IMR-90 (cell line): ENCODE measurements at regions not wholly inside any gene's neighbourhood (a gene's known extent, or its start where the extent isn't known, plus 50 kb on each side); places are given as distances from the start of the nearest gene placed in this dataset.

Experiments
- BHLHE40 ChIP-seq: fragments of 150-350 bp; IDR thresholded peaks from 2 replicates; pipeline ENCODE4 v1.6.1; 2016; ENCODE audit warnings: mild to moderate bottlenecking, low read depth, low read length
- CEBPB ChIP-seq: IDR thresholded peaks from 2 replicates; pipeline ENCODE4 v1.6.1; 2012; ENCODE audit warnings: low read depth, low read length, improper control_type of control experiment
- CHD1 ChIP-seq: IDR thresholded peaks from 2 replicates; pipeline ENCODE4 v1.6.1; 2012; ENCODE audit warnings: low read depth, low read length, improper control_type of control experiment
- MAFK ChIP-seq: IDR thresholded peaks from 2 replicates; pipeline ENCODE4 v1.6.1; 2012; ENCODE audit warnings: low read depth, low read length, improper control_type of control experiment
- MAZ ChIP-seq: IDR thresholded peaks from 2 replicates; pipeline ENCODE4 v1.6.1; 2012; ENCODE audit warnings: low read depth, mild to moderate bottlenecking, low read length, improper control_type of control experiment, moderate library complexity, borderline replicate concordance
- MXI1 ChIP-seq: IDR thresholded peaks from 2 replicates; pipeline ENCODE4 v1.6.1; 2012; ENCODE audit warnings: low read depth, mild to moderate bottlenecking, low read length, moderate library complexity, borderline replicate concordance
- POLR2A ChIP-seq: IDR thresholded peaks from 2 replicates; pipeline ENCODE4 v1.6.1; 2012; ENCODE audit warnings: mild to moderate bottlenecking, low read depth, low read length
- RFX5 ChIP-seq: IDR thresholded peaks from 2 replicates; pipeline ENCODE4 v1.8.0; 2012; ENCODE audit warnings: low read depth, mild to moderate bottlenecking, low read length, moderate library complexity
- SMC3 ChIP-seq: fragments of 150-350 bp; IDR thresholded peaks from 2 replicates; pipeline ENCODE4 v1.6.1; 2016; ENCODE audit warnings: low read depth, mild to moderate bottlenecking, antibody characterized with exemption, low read length, moderate library complexity
- TF ChIP-seq, protein P1 (sequence below): conservative IDR thresholded peaks from 2 replicates; pipeline ENCODE4 v1.5.1; 2012; ENCODE audit warnings: mild to moderate bottlenecking, low read depth, low read length, improper control_type of control experiment
- TF ChIP-seq, protein P2 (sequence below): fragments of 150-350 bp; IDR thresholded peaks from 2 replicates; pipeline ENCODE4 v1.6.1; 2016; ENCODE audit warnings: low read depth, mild to moderate bottlenecking, low read length, moderate library complexity, borderline replicate concordance

DNA sequence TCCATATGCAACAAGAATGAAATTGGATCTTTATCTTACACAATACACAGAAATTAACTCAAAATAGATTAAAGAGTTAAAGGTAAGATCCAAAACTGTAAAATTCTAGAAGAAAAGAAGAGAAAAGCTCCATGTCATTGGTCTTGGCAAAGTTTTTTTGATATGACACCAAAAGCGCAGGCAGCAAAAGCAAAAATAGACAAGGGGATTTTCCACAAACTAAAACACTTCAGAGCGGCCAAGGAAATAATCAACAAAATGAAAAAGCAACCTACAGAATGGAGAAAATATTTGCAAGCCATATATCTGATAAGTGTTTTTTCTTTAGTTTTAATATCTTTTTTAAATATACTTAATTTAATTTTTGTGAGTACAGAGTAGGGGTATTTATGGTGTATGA is 112.8 kb upstream of the CAB39 start:
- TF ChIP-seq, protein P1, sequence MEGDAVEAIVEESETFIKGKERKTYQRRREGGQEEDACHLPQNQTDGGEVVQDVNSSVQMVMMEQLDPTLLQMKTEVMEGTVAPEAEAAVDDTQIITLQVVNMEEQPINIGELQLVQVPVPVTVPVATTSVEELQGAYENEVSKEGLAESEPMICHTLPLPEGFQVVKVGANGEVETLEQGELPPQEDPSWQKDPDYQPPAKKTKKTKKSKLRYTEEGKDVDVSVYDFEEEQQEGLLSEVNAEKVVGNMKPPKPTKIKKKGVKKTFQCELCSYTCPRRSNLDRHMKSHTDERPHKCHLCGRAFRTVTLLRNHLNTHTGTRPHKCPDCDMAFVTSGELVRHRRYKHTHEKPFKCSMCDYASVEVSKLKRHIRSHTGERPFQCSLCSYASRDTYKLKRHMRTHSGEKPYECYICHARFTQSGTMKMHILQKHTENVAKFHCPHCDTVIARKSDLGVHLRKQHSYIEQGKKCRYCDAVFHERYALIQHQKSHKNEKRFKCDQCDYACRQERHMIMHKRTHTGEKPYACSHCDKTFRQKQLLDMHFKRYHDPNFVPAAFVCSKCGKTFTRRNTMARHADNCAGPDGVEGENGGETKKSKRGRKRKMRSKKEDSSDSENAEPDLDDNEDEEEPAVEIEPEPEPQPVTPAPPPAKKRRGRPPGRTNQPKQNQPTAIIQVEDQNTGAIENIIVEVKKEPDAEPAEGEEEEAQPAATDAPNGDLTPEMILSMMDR = no peak
- no peak for TF ChIP-seq MXI1
- TF ChIP-seq BHLHE40 = no peak
- TF ChIP-seq RFX5 = no peak
- no peak for TF ChIP-seq SMC3
- TF ChIP-seq POLR2A = no peak
- no peak for TF ChIP-seq CHD1
- no peak for TF ChIP-seq MAFK
- TF ChIP-seq MAZ = no peak
- TF ChIP-seq CEBPB = no peak
- TF ChIP-seq, protein P2, sequence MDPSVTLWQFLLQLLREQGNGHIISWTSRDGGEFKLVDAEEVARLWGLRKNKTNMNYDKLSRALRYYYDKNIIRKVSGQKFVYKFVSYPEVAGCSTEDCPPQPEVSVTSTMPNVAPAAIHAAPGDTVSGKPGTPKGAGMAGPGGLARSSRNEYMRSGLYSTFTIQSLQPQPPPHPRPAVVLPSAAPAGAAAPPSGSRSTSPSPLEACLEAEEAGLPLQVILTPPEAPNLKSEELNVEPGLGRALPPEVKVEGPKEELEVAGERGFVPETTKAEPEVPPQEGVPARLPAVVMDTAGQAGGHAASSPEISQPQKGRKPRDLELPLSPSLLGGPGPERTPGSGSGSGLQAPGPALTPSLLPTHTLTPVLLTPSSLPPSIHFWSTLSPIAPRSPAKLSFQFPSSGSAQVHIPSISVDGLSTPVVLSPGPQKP = no peak
